GM06990 (cell line): ENCODE measurements at regions not wholly inside any gene's neighbourhood (a gene's known extent, or its start where the extent isn't known, plus 50 kb on each side); places are given as distances from the start of the nearest gene placed in this dataset.

Experiments used
- DNase-seq: peaks from one replicate; pipeline ENCODE4 v3.0.0-alpha.2; 2011; ENCODE audit not compliant: insufficient read length; ENCODE audit errors: extremely low read depth
- H3K27me3 ChIP-seq: replicated peaks from 2 replicates; pipeline ENCODE4 v1.6.0; 2011; ENCODE audit warnings: low read length; ENCODE audit not compliant: control insufficient read depth, insufficient read depth
- H3K36me3 ChIP-seq: 2 replicates; pipeline ENCODE4 v1.5.1; 2011; ENCODE audit warnings: low read length; ENCODE audit not compliant: control insufficient read depth, insufficient read depth
- H3K4me3 ChIP-seq: replicated peaks from 2 replicates; pipeline ENCODE4 v1.5.1; 2011; ENCODE audit warnings: low read depth, mild to moderate bottlenecking, control low read depth, low read length
- CTCF ChIP-seq: IDR thresholded peaks from 2 replicates; pipeline ENCODE4 v1.5.1; 2011; ENCODE audit warnings: low read length, control low read depth, mild to moderate bottlenecking, inconsistent platforms; ENCODE audit not compliant: insufficient read depth, poor library complexity, severe bottlenecking

- no peaks in the 10 kb centered on the region for H3K36me3 ChIP-seq
- no peak for DNase-seq
- no peak for TF ChIP-seq CTCF
- H3K4me3 ChIP-seq: no peak overlapping the region
- no peaks in the 10 kb centered on the region for H3K27me3 ChIP-seq
These were observed 569.4 kb downstream of the CDH26 start for GRCh38 chr20:60527656-60528055.

- no peak for TF ChIP-seq CTCF
- Histone ChIP-seq H3K4me3 (no peak overlapping the region), H3K27me3 (no peaks in the 10 kb centered on the region), H3K36me3 (no peaks in the 10 kb centered on the region)
- no peak for DNase-seq
These were observed 569.9 kb downstream of the CDH26 start for GRCh38 chr20:60528141-60528540.

- TF ChIP-seq CTCF: no peak
- Histone ChIP-seq H3K4me3 (no peak overlapping the region), H3K27me3 (no peaks in the 10 kb centered on the region), H3K36me3 (no peaks in the 10 kb centered on the region)
- no peak for DNase-seq
These were observed 570.9 kb downstream of the CDH26 start for GRCh38 chr20:60529149-60529548.

- no peak for DNase-seq
- Histone ChIP-seq H3K27me3 (no peaks in the 10 kb centered on the region), H3K4me3 (no peak overlapping the region), H3K36me3 (no peaks in the 10 kb centered on the region)
- no peak for TF ChIP-seq CTCF
These were observed 577.0 kb downstream of the CDH26 start for GRCh38 chr20:60535211-60535610.

- no peaks in the 10 kb centered on the region for H3K27me3 ChIP-seq
- no peaks in the 10 kb centered on the region for H3K36me3 ChIP-seq
- H3K4me3 ChIP-seq: no peak overlapping the region
- DNase-seq: no peak
- TF ChIP-seq CTCF: no peak
These were observed 582.4 kb downstream of the CDH26 start for GRCh38 chr20:60540591-60540990.

GRCh38 chr20:60541991-60542390, 583.8 kb downstream of the CDH26 start:
- Histone ChIP-seq H3K4me3 (no peak overlapping the region), H3K36me3 (no peaks in the 10 kb centered on the region), H3K27me3 (no peaks in the 10 kb centered on the region)
- TF ChIP-seq CTCF: no peak
- DNase-seq: no peak
